ENCODE measurements at regions not wholly inside any gene's neighbourhood (a gene's known extent, or its start where the extent isn't known, plus 50 kb on each side); places are given as distances from the start of the nearest gene placed in this dataset.

DNA sequence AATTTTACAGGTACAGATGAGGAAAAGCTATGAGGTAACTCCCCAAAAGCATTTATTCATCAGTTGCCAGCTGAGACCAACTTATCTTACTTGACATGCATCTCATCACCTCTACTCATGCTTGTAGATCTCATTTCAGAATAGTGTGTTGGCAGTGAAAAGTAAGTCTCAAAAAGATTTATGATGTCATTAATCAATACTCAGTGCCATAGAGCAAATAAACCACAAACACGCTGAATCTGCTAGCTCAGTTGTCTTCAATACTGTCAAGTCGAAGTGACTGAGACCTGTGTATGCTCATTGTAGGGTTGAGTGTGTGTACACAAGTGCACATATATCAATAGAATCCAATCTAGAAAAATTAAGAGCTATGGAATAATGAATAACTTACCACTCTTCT lies 413.5 kb downstream of the CNTN3 start:
- no peak for TF ChIP-seq POLR2A (IDR thresholded peaks at IDR 0.05; ENCODE audit: low read length)
- TF ChIP-seq GATA1 (IDR thresholded peaks at IDR 0.05; ENCODE audit: low read depth, low read length) = no peak
